GM10248 (cell line): ENCODE measurements at regions not wholly inside any gene's neighbourhood (a gene's known extent, or its start where the extent isn't known, plus 50 kb on each side); places are given as distances from the start of the nearest gene placed in this dataset.
"Not testable (repeated sequence)": the region's sequence is repeated elsewhere in the genome, so short reads cannot be mapped to it uniquely, and the experiment has no call there.

ENCODE experiments used
- CTCF ChIA-PET: fragments of 300-600 bp; sonication (Branson Sonifier 250); formaldehyde crosslinking; extraction: SDS; loops from one replicate; lab custom pipeline; 2021; ENCODE audit warnings: antibody characterized with exemption; lab: Yijun Ruan, JAX
- POLR2A ChIA-PET: fragments of 350-650 bp; sonication (Branson Sonifier 250); formaldehyde crosslinking; extraction: SDS; loops from one replicate; lab custom pipeline; 2020; ENCODE audit warnings: antibody characterized with exemption; lab: Yijun Ruan, JAX
- DNase-seq: peaks from one replicate; pipeline ENCODE4 v3.0.0; 2012; ENCODE audit errors: extremely low spot score
- CTCF ChIP-seq: IDR thresholded peaks from 2 replicates; pipeline ENCODE4 v1.5.1; 2012; ENCODE audit warnings: mild to moderate bottlenecking, low read depth; ENCODE audit errors: extremely low read depth, missing control alignments, control extremely low read depth

- no peak for TF ChIP-seq CTCF
- no peak for DNase-seq
- CTCF ChIA-PET = interaction anchor here (1.2 kb wide), 1 partner anchor 27 kb away, joined by 6 read pairs; no protein-coding TSS in a partner anchor
- POLR2A ChIA-PET = no interaction called here
Observed at GRCh38 chr2:35114765-35115164, 1240.8 kb upstream of the CRIM1 start.

GRCh38 chr2:35112367-35112766 lies 1243.2 kb upstream of the CRIM1 start:
- CTCF ChIA-PET, DNase-seq, POLR2A ChIA-PET: not testable (repeated sequence)

GRCh38 chr2:35104309-35104708 lies 1251.3 kb upstream of the CRIM1 start:
- TF ChIP-seq CTCF = no peak
- ChIA-PET POLR2A (no interaction called here), CTCF (no interaction called here)
- DNase-seq = no peak

GRCh38 chr2:35099342-35099741 lies 1256.2 kb upstream of the CRIM1 start:
- ChIA-PET CTCF (no interaction called here), POLR2A (no interaction called here)
- DNase-seq = no peak
- TF ChIP-seq CTCF = no peak

GRCh38 chr2:35082072-35082471 lies 1273.5 kb upstream of the CRIM1 start:
- TF ChIP-seq CTCF = no peak
- POLR2A ChIA-PET = no interaction called here
- CTCF ChIA-PET = no interaction called here
- no peak for DNase-seq

- no peak for DNase-seq
- ChIA-PET POLR2A (no interaction called here), CTCF (no interaction called here)
- no peak for TF ChIP-seq CTCF
Observed at GRCh38 chr2:35081622-35082015, 1274.0 kb upstream of the CRIM1 start.

- CTCF ChIA-PET = no interaction called here
- DNase-seq = no peak
- no peak for TF ChIP-seq CTCF
- POLR2A ChIA-PET = no interaction called here
Observed at GRCh38 chr2:35081001-35081621, 1274.5 kb upstream of the CRIM1 start.
